GM23338 (cell line): ENCODE measurements at regions not wholly inside any gene's neighbourhood (a gene's known extent, or its start where the extent isn't known, plus 50 kb on each side); places are given as distances from the start of the nearest gene placed in this dataset.

ENCODE experiments used
- ATAC-seq: fragments of 200-7000 bp; cut with Tn5 transposase; 3 replicates; pipeline ENCODE4 v1.9.1; 2020
- DNase-seq: peaks from one replicate; pipeline ENCODE4 v3.0.0-alpha.2; 2015; ENCODE audit warnings: low spot score
- H2AFZ ChIP-seq: fragments of 200-600 bp; sonication (generic); 2 replicates; pipeline ENCODE4 v1.8.0; 2016; ENCODE audit warnings: antibody characterized with exemption, mild to moderate bottlenecking, moderate library complexity
- H3F3A ChIP-seq: fragments of 200-600 bp; sonication (generic); replicated peaks from 2 replicates; pipeline ENCODE4 v1.8.0; 2017; ENCODE audit warnings: antibody characterized with exemption, mixed run types, low read depth
- H3K27ac ChIP-seq: fragments of 200-600 bp; sonication (generic); 2 replicates; pipeline ENCODE4 v1.6.1; 2016; ENCODE audit warnings: low read depth
- H3K27me3 ChIP-seq: fragments of 200-600 bp; sonication (generic); 2 replicates; pipeline ENCODE4 v1.8.0; 2016; ENCODE audit warnings: mild to moderate bottlenecking, mixed run types, moderate library complexity; ENCODE audit not compliant: insufficient read depth
- H3K36me3 ChIP-seq: fragments of 200-600 bp; sonication (generic); 2 replicates; pipeline ENCODE4 v1.8.0; 2016; ENCODE audit warnings: mild to moderate bottlenecking; ENCODE audit not compliant: insufficient read depth
- H3K4me1 ChIP-seq: fragments of 200-600 bp; sonication (generic); 2 replicates; pipeline ENCODE4 v1.8.0; 2016; ENCODE audit warnings: mild to moderate bottlenecking, moderate library complexity; ENCODE audit not compliant: insufficient read depth
- H3K4me2 ChIP-seq: fragments of 200-600 bp; sonication (generic); 2 replicates; pipeline ENCODE4 v1.7.1; 2017; ENCODE audit warnings: mixed run types
- H3K4me3 ChIP-seq: fragments of 200-600 bp; sonication (generic); 2 replicates; pipeline ENCODE4 v1.6.1; 2016; ENCODE audit warnings: mixed run types
- H3K79me2 ChIP-seq: fragments of 200-600 bp; sonication (generic); replicated peaks from 2 replicates; pipeline ENCODE4 v1.8.0; 2017; ENCODE audit warnings: mild to moderate bottlenecking; ENCODE audit not compliant: insufficient read depth
- H3K9me2 ChIP-seq: fragments of 200-600 bp; sonication (generic); 2 replicates; pipeline ENCODE4 v1.8.0; 2017; ENCODE audit not compliant: insufficient read depth
- H4K20me1 ChIP-seq: fragments of 200-600 bp; sonication (generic); replicated peaks from 2 replicates; pipeline ENCODE4 v1.8.0; 2017; ENCODE audit warnings: mild to moderate bottlenecking; ENCODE audit not compliant: insufficient read depth
- H3K27ac Mint-ChIP-seq: 2 replicates; pipeline ENCODE4 v1.8.0; 2020; ENCODE audit warnings: inconsistent platforms, mild to moderate bottlenecking, moderate library complexity, mixed read lengths
- H3K27me3 Mint-ChIP-seq: 3 replicates; pipeline ENCODE4 v1.8.0; 2022; ENCODE audit warnings: low read depth, mild to moderate bottlenecking, moderate library complexity, mixed read lengths, inconsistent platforms; ENCODE audit not compliant: insufficient read depth, poor library complexity
- H3K36me3 Mint-ChIP-seq: 3 replicates; pipeline ENCODE4 v1.8.0; 2021; ENCODE audit warnings: low read depth, mild to moderate bottlenecking, inconsistent platforms, moderate library complexity, mixed read lengths
- H3K4me1 Mint-ChIP-seq: 3 replicates; pipeline ENCODE4 v1.8.0; 2020; ENCODE audit warnings: mild to moderate bottlenecking, inconsistent platforms, mixed read lengths
- H3K4me3 Mint-ChIP-seq: 3 replicates; pipeline ENCODE4 v1.8.0; 2021; ENCODE audit warnings: moderate library complexity, mild to moderate bottlenecking, inconsistent platforms, mixed read lengths
- H3K9me3 Mint-ChIP-seq: 3 replicates; pipeline ENCODE4 v1.8.0; 2020; ENCODE audit warnings: moderate library complexity, mild to moderate bottlenecking, inconsistent platforms, mixed read lengths
- CREB1 ChIP-seq: fragments of 250-450 bp; sonication (Bioruptor Pico); IDR thresholded peaks from 2 replicates; pipeline ENCODE4 v1.5.0; 2020; ENCODE audit warnings: low read depth, mild to moderate bottlenecking, moderate library complexity
- EZH2 ChIP-seq: fragments of 200-600 bp; sonication (generic); IDR thresholded peaks from one replicate; pipeline ENCODE4 v1.8.0; 2017; ENCODE audit warnings: antibody characterized with exemption, mild to moderate bottlenecking, low read depth; ENCODE audit not compliant: unreplicated experiment
- EZH2phosphoT487 ChIP-seq: fragments of 200-600 bp; sonication (generic); IDR thresholded peaks from one replicate; pipeline ENCODE4 v1.8.1; 2018; ENCODE audit warnings: antibody characterized with exemption; ENCODE audit not compliant: unreplicated experiment
- JUNB ChIP-seq: IDR thresholded peaks from one replicate; pipeline ENCODE4 v1.6.1; 2016; ENCODE audit warnings: antibody characterized with exemption; ENCODE audit not compliant: unreplicated experiment
- NANOG ChIP-seq: IDR thresholded peaks from 2 replicates; pipeline ENCODE4 v1.6.1; 2016; ENCODE audit warnings: antibody characterized with exemption, borderline replicate concordance
- POLR2AphosphoS5 ChIP-seq: IDR thresholded peaks from 2 replicates; pipeline ENCODE4 v1.6.1; 2016; ENCODE audit warnings: antibody characterized with exemption, low read depth
- STAT1 ChIP-seq: IDR thresholded peaks from one replicate; pipeline ENCODE4 v1.6.1; 2016; ENCODE audit warnings: antibody characterized with exemption; ENCODE audit not compliant: unreplicated experiment
- ZNF114 ChIP-seq: fragments of 250-450 bp; sonication (Bioruptor Pico); IDR thresholded peaks from 2 replicates; pipeline ENCODE4 v1.5.0; 2020; ENCODE audit warnings: mild to moderate bottlenecking, moderate library complexity
- ZNF331 ChIP-seq: fragments of 250-450 bp; sonication (Bioruptor Pico); IDR thresholded peaks from 2 replicates; pipeline ENCODE4 v1.5.0; 2020; ENCODE audit warnings: low read depth, mild to moderate bottlenecking, moderate library complexity
- ZNF462 ChIP-seq: fragments of 250-450 bp; sonication (Bioruptor Pico); IDR thresholded peaks from 2 replicates; pipeline ENCODE4 v1.5.0; 2020; ENCODE audit warnings: mild to moderate bottlenecking, moderate library complexity
- TF ChIP-seq, protein P1 (sequence below): IDR thresholded peaks from one replicate; pipeline ENCODE4 v1.6.1; 2018; ENCODE audit warnings: antibody characterized with exemption; ENCODE audit not compliant: unreplicated experiment
- TF ChIP-seq, protein P2 (sequence below): IDR thresholded peaks from 2 replicates; pipeline ENCODE4 v1.6.1; 2016; ENCODE audit warnings: antibody characterized with exemption
- TF ChIP-seq, protein P3 (sequence below), 2 experiments: fragments of 200-600 bp in 1 of 2; sonication (generic) in 1 of 2; conservative IDR thresholded peaks; 2 replicates each; pipeline versions ENCODE4 v1.5.1 to v1.6.1; 2016 to 2017; ENCODE audit warnings: antibody characterized with exemption in 2 of 2, low read depth in 2 of 2, mild to moderate bottlenecking in 2 of 2, moderate library complexity in 1 of 2

GRCh38 chr6:103570431-103570830, 1289.3 kb downstream of the HACE1 start (continued):
- TF ChIP-seq ZNF331 (no peak), ZNF114 (CRISPR knock-in tag) (no peak), EZH2 (no peak), CREB1 (CRISPR knock-in tag) (no peak), POLR2AphosphoS5 (no peak)
- TF ChIP-seq, protein P1, sequence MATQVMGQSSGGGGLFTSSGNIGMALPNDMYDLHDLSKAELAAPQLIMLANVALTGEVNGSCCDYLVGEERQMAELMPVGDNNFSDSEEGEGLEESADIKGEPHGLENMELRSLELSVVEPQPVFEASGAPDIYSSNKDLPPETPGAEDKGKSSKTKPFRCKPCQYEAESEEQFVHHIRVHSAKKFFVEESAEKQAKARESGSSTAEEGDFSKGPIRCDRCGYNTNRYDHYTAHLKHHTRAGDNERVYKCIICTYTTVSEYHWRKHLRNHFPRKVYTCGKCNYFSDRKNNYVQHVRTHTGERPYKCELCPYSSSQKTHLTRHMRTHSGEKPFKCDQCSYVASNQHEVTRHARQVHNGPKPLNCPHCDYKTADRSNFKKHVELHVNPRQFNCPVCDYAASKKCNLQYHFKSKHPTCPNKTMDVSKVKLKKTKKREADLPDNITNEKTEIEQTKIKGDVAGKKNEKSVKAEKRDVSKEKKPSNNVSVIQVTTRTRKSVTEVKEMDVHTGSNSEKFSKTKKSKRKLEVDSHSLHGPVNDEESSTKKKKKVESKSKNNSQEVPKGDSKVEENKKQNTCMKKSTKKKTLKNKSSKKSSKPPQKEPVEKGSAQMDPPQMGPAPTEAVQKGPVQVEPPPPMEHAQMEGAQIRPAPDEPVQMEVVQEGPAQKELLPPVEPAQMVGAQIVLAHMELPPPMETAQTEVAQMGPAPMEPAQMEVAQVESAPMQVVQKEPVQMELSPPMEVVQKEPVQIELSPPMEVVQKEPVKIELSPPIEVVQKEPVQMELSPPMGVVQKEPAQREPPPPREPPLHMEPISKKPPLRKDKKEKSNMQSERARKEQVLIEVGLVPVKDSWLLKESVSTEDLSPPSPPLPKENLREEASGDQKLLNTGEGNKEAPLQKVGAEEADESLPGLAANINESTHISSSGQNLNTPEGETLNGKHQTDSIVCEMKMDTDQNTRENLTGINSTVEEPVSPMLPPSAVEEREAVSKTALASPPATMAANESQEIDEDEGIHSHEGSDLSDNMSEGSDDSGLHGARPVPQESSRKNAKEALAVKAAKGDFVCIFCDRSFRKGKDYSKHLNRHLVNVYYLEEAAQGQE = no peak

GRCh38 chr6:103554911-103555310, 1304.8 kb downstream of the HACE1 start:
- H3K27me3 Mint-ChIP-seq = no peaks in the 10 kb centered on the region
- Histone ChIP-seq H3K27ac (no peak overlapping the region), H3K4me1 (no peaks in the 10 kb centered on the region), H4K20me1 (no peaks in the 10 kb centered on the region), H3K4me2 (no peak overlapping the region), H3K27me3 (no peaks in the 10 kb centered on the region), H3K4me3 (no peak overlapping the region), H2AFZ (no peak overlapping the region), H3K36me3 (no peaks in the 10 kb centered on the region), H3K79me2 (no peaks in the 10 kb centered on the region), H3F3A (no peaks in the 10 kb centered on the region), H3K9me2 (no peaks in the 10 kb centered on the region)
- H3K4me3 Mint-ChIP-seq = no peak overlapping the region
- H3K9me3 Mint-ChIP-seq = peaks cover 3% of the 10 kb centered on the region; the same call in 1 of the 3 replicates
- no peak overlapping the region for H3K27ac Mint-ChIP-seq
- DNase-seq (no peak), ATAC-seq (no peak)
- no peaks in the 10 kb centered on the region for H3K36me3 Mint-ChIP-seq
- no peaks in the 10 kb centered on the region for H3K4me1 Mint-ChIP-seq
- no peak for TF ChIP-seq EZH2phosphoT487
- TF ChIP-seq JUNB = no peak
- TF ChIP-seq, protein P2, sequence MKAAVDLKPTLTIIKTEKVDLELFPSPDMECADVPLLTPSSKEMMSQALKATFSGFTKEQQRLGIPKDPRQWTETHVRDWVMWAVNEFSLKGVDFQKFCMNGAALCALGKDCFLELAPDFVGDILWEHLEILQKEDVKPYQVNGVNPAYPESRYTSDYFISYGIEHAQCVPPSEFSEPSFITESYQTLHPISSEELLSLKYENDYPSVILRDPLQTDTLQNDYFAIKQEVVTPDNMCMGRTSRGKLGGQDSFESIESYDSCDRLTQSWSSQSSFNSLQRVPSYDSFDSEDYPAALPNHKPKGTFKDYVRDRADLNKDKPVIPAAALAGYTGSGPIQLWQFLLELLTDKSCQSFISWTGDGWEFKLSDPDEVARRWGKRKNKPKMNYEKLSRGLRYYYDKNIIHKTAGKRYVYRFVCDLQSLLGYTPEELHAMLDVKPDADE = no peak
- no peak for TF ChIP-seq EZH2
- no peak for TF ChIP-seq STAT1
- TF ChIP-seq POLR2AphosphoS5 = no peak
- no peak for TF ChIP-seq NANOG
- no peak for TF ChIP-seq ZNF114 (CRISPR knock-in tag)
- no peak for TF ChIP-seq ZNF462 (CRISPR knock-in tag)
- TF ChIP-seq CREB1 (CRISPR knock-in tag) = no peak
- TF ChIP-seq, protein P3, sequence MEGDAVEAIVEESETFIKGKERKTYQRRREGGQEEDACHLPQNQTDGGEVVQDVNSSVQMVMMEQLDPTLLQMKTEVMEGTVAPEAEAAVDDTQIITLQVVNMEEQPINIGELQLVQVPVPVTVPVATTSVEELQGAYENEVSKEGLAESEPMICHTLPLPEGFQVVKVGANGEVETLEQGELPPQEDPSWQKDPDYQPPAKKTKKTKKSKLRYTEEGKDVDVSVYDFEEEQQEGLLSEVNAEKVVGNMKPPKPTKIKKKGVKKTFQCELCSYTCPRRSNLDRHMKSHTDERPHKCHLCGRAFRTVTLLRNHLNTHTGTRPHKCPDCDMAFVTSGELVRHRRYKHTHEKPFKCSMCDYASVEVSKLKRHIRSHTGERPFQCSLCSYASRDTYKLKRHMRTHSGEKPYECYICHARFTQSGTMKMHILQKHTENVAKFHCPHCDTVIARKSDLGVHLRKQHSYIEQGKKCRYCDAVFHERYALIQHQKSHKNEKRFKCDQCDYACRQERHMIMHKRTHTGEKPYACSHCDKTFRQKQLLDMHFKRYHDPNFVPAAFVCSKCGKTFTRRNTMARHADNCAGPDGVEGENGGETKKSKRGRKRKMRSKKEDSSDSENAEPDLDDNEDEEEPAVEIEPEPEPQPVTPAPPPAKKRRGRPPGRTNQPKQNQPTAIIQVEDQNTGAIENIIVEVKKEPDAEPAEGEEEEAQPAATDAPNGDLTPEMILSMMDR (conservative IDR thresholded peaks at IDR 0.05; ENCODE audit: low read depth in 2 of 2) = no peak
